GM04503 (cell line): ENCODE measurements at regions not wholly inside any gene's neighbourhood (a gene's known extent, or its start where the extent isn't known, plus 50 kb on each side); places are given as distances from the start of the nearest gene placed in this dataset.
"Not testable (repeated sequence)": the region's sequence is repeated elsewhere in the genome, so short reads cannot be mapped to it uniquely, and the experiment has no call there.

ENCODE experiments used
- DNase-seq: peaks from one replicate; pipeline ENCODE4 v3.0.0-alpha.2; 2012; ENCODE audit warnings: low read depth

- DNase-seq: no peak
Observed at GRCh38 chr1:29388170-29388569, 151.8 kb downstream of the PTPRU start.

- DNase-seq: no peak
Observed at GRCh38 chr1:29387210-29387609, 150.9 kb downstream of the PTPRU start.

- DNase-seq: not testable (repeated sequence)
Observed at GRCh38 chr1:29386453-29386852, 150.1 kb downstream of the PTPRU start.

DNA sequence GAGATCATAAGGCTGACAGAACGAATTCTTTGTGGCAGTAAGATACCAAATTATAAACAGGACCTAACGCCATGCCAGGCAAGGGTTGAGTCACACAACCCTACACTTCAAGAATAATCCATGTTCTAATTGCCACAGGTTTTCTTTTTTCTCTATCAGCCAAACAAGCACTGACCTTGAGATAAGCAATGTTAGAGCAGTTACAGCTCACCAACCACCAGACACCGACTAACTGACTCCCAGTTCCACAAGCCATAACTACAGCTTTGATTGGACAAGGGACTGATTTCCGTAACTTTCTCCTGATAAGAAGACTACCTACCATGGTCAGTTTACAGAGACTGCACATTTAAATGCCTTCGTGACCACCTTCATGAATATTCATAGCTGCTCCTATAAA, 149.6 kb downstream of the PTPRU start:
- DNase-seq: no peak

GRCh38 chr1:29384496-29385015, 148.2 kb downstream of the PTPRU start:
- no peak for DNase-seq

DNA sequence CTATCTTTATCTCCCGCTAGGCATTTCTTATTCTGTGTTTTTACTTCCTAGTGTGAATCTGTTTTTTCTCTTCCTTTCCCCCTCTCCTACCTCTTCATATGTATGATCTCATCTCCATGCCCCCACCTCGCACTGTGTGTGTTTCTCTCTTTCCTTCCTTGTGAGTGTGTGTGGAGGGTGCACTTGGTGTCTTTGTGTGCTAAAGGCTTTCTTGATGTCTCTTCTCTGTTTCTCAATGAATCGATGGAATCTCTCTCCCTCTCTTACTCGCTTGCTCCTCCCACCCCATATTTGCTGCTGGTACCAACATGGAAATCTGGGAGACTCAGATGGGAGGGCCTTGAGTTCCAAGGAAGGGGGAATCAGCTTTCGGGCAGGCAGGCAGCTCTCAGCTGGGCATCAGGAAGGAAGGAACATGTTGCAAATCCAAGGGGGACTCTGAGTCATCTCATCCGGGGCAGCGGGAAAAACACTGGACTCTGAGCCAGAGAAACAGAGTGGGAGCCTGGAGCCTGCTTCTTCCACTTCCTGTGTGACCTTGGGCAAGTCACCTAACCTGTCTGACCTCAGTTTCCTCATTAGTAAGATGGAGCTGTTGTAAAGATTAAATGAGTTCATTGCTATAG, 147.5 kb downstream of the PTPRU start:
- DNase-seq: no peak

DNA sequence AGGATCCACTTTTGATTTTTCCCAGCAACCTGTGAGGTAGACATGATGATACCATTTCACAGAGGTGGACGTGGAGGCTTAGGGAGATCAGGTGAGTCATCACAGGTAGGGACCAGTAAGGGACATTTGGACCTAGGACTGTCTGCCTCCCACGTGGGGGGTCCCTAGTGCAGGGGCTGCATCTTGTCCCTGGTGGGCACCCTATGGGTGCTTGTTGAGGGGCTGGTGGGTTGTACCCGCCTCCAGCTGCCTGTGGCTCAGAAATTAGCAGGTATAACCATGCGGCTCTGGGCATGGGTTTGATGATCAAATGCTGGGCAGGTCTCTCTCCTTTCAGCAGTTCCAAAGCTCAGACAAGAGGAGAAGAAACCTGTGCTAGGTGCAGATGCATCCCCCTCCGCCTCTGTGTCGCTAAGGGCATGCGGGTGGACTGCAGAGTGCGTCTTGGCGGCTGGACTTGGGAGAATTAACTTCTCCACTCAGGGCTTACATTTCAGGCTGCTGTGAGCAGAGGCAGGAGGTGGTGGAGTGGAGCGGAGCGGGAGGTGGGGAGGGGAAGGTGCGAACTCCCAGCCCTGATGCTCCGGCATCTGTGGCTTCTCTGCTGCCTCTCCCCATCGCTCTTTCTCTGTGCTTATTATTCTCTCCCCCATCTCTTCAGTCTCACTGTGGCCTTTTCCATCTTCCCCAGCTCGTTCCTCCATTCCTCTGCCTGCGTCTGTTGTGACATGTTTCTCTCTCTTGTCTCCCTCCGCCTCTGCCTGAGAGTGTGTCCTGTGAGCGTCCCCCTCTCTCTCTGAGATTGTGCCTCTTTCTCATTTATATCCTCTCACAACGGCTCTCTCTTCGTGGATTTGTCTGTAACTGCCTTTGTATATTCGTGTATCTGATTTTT, 146.8 kb downstream of the PTPRU start:
- no peak for DNase-seq

GRCh38 chr1:29381426-29381825, 145.1 kb downstream of the PTPRU start:
- DNase-seq: no peak

GRCh38 chr1:29380532-29380931, 144.2 kb downstream of the PTPRU start:
- DNase-seq: no peak

DNA sequence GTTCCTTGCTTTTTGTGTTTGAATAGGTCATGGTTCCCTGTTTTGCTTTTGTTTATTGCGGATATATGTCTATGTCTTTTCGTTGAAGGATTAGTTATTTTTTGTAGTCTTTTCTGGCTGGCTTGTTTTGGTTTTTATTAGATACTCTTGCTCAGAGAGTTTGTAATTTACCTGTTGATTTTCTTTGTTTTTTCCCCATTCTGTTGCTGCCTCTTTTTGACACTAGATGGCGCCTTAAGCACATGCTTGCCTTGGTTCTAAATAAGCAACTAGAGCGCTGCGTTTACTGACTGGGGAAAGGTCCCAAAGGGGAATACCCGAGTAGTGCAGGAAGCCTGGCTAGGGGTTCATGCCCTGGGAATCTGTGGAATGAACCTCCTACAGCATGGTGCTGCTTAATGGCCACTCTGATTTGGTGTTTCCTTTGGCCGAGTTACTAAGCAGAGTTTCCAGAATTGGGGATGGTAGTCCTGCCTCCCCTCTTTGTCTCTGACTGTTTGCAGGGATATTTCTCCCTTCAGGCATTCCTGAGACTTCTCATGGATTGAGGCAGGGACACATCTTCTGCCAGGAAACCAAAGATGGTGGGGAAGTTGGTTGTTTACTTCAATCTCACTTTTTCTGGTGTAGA, 143.2 kb downstream of the PTPRU start:
- no peak for DNase-seq
